ENCODE measurements at regions not wholly inside any gene's neighbourhood (a gene's known extent, or its start where the extent isn't known, plus 50 kb on each side); places are given as distances from the start of the nearest gene placed in this dataset.

DNA sequence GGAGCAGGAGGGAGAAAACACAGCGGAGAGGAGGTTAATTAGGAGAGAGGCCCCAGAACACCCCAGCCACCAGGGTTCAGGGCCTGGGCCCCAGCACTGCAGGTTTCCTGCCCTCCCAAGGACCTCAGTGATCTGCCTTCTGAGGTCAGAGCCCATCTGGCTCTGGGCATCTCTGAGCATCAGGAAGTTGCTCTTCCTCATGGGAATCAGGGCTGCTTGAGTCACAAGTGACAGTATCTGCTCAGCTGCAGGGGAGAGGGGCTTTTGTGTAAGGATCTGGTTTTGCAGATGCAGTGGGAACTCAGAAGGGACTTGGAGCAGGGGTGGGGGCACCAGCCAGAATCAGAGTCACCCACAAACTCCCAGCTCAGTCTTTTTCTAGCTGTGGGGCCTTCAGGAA is 472.1 kb downstream of the PTPRU start:
- Histone ChIP-seq H3K9me3 (no peaks in the 10 kb centered on the region), H3K4me3 (ENCODE audit: low read depth, low read length) (no peak overlapping the region), H3K4me1 (no peaks in the 10 kb centered on the region), H3K36me3 (ENCODE audit: control insufficient read depth, insufficient read depth, low read length) (no peaks in the 10 kb centered on the region), H3K27me3 (replicated peaks; ENCODE audit: control insufficient read depth, insufficient read depth, low read length) (no peaks in the 10 kb centered on the region)
- Mint-ChIP-seq H3K4me1 (ENCODE audit: low read depth, unreplicated experiment) (no peaks in the 10 kb centered on the region), H3K36me3 (ENCODE audit: insufficient read depth, unreplicated experiment) (no peaks in the 10 kb centered on the region), H3K27me3 (ENCODE audit: insufficient read depth, unreplicated experiment) (peaks cover 9% of the 10 kb centered on the region), H3K4me3 (ENCODE audit: unreplicated experiment) (no peak overlapping the region), H3K9me3 (ENCODE audit: unreplicated experiment) (no peaks in the 10 kb centered on the region), H3K27ac (ENCODE audit: unreplicated experiment) (no peak overlapping the region)
- intact Hi-C loops (cut with micrococcal nuclease; ENCODE audit: unreplicated experiment) = no loop called here
- TF ChIP-seq, protein P1, sequence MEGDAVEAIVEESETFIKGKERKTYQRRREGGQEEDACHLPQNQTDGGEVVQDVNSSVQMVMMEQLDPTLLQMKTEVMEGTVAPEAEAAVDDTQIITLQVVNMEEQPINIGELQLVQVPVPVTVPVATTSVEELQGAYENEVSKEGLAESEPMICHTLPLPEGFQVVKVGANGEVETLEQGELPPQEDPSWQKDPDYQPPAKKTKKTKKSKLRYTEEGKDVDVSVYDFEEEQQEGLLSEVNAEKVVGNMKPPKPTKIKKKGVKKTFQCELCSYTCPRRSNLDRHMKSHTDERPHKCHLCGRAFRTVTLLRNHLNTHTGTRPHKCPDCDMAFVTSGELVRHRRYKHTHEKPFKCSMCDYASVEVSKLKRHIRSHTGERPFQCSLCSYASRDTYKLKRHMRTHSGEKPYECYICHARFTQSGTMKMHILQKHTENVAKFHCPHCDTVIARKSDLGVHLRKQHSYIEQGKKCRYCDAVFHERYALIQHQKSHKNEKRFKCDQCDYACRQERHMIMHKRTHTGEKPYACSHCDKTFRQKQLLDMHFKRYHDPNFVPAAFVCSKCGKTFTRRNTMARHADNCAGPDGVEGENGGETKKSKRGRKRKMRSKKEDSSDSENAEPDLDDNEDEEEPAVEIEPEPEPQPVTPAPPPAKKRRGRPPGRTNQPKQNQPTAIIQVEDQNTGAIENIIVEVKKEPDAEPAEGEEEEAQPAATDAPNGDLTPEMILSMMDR (IDR thresholded peaks at IDR 0.05; ENCODE audit: insufficient read depth in 1 of 2, low read depth in 1 of 2, low read length in 1 of 2, severe bottlenecking in 1 of 2, unreplicated experiment in 1 of 2) = no peak
- DNase-seq = no peak
- ChIA-PET POLR2A (no interaction called here), CTCF (no interaction called here)
- no TSS peak for BruUV-seq (replicated peaks)

DNA sequence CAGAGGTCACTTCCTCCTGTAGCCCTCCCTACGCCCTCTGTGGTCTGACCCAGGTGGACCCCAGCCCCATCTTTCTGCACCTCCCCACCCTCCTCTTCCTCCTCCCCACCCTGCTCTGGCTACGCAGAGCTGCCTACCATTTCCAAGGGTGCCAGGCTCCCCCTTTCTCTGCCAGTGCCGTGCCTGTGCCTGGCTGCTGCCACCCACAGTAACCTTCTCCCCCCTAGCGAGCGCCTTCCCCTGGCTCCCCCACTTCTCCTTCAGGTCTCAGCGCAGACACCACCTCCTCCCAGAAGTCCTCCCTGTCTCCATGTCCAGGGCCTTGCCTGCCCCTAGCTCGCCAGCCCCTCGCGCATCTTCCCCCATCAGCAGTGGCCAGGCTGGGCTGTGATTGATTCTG is 471.5 kb downstream of the PTPRU start:
- CTCF ChIA-PET = no interaction called here
- TF ChIP-seq, protein P1 (IDR thresholded peaks at IDR 0.05; ENCODE audit: insufficient read depth in 1 of 2, low read depth in 1 of 2, low read length in 1 of 2, severe bottlenecking in 1 of 2, unreplicated experiment in 1 of 2) = no peak

DNA sequence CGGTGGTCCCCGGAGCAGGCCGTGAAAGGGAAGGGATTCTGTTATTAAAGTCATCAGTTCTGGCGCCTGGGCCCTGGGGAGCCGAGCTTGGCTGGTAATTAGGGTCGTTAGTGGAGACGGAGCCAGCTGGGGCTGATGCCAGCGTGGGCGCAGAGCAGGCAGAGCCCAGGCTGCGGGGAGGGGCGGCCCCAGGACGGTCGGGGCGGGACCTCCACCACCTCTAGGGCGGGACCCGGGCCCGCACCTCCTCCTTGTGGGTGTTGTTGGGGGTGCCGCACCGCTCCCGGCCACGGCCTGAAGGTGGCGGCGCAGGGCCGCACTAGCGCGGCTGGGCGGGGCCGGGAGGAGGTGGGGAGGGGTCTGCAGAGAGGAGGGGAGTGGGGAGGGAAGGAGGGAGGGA is 470.6 kb downstream of the PTPRU start:
- no peaks in the 10 kb centered on the region for H3K36me3 Mint-ChIP-seq (ENCODE audit: insufficient read depth, unreplicated experiment)
- TF ChIP-seq, protein P1 (IDR thresholded peaks at IDR 0.05; ENCODE audit: insufficient read depth in 1 of 2, low read depth in 1 of 2, low read length in 1 of 2, severe bottlenecking in 1 of 2, unreplicated experiment in 1 of 2) = no peak
- H3K27me3 Mint-ChIP-seq (ENCODE audit: insufficient read depth, unreplicated experiment) = peaks cover 7% of the 10 kb centered on the region
- no peak overlapping the region for H3K4me3 Mint-ChIP-seq (ENCODE audit: unreplicated experiment)
- peak in 1 of 2 experiments; percentile 7 for DNase-seq
- Histone ChIP-seq H3K27me3 (replicated peaks; ENCODE audit: control insufficient read depth, insufficient read depth, low read length) (no peaks in the 10 kb centered on the region), H3K4me3 (ENCODE audit: low read depth, low read length) (no peak overlapping the region), H3K36me3 (ENCODE audit: control insufficient read depth, insufficient read depth, low read length) (no peaks in the 10 kb centered on the region), H3K9me3 (no peaks in the 10 kb centered on the region), H3K4me1 (no peaks in the 10 kb centered on the region)
- ChIA-PET CTCF (no interaction called here), POLR2A (no interaction called here)
- no TSS peak for BruUV-seq (replicated peaks)
- H3K4me1 Mint-ChIP-seq (ENCODE audit: low read depth, unreplicated experiment) = no peaks in the 10 kb centered on the region
- H3K27ac Mint-ChIP-seq (ENCODE audit: unreplicated experiment) = no peak overlapping the region
- intact Hi-C loops (cut with micrococcal nuclease; ENCODE audit: unreplicated experiment) = no loop called here
- H3K9me3 Mint-ChIP-seq (ENCODE audit: unreplicated experiment) = no peaks in the 10 kb centered on the region

More for the DNA sequence above, 471.5 kb downstream of the PTPRU start:
- Mint-ChIP-seq H3K27ac (ENCODE audit: unreplicated experiment) (no peak overlapping the region), H3K4me3 (ENCODE audit: unreplicated experiment) (no peak overlapping the region), H3K4me1 (ENCODE audit: low read depth, unreplicated experiment) (no peaks in the 10 kb centered on the region), H3K9me3 (ENCODE audit: unreplicated experiment) (no peaks in the 10 kb centered on the region), H3K27me3 (ENCODE audit: insufficient read depth, unreplicated experiment) (peaks cover 9% of the 10 kb centered on the region), H3K36me3 (ENCODE audit: insufficient read depth, unreplicated experiment) (no peaks in the 10 kb centered on the region)
- no peaks in the 10 kb centered on the region for H3K4me1 ChIP-seq
- POLR2A ChIA-PET = no interaction called here
- H3K9me3 ChIP-seq = no peaks in the 10 kb centered on the region
- no peaks in the 10 kb centered on the region for H3K36me3 ChIP-seq (ENCODE audit: control insufficient read depth, insufficient read depth, low read length)
- BruUV-seq (replicated peaks) = no TSS peak
- no peak for DNase-seq
- no peaks in the 10 kb centered on the region for H3K27me3 ChIP-seq (replicated peaks; ENCODE audit: control insufficient read depth, insufficient read depth, low read length)
- intact Hi-C loops (cut with micrococcal nuclease; ENCODE audit: unreplicated experiment) = no loop called here
- no peak overlapping the region for H3K4me3 ChIP-seq (ENCODE audit: low read depth, low read length)
